ENCODE measurements at regions not wholly inside any gene's neighbourhood (a gene's known extent, or its start where the extent isn't known, plus 50 kb on each side); places are given as distances from the start of the nearest gene placed in this dataset.
"Not testable (repeated sequence)": the region's sequence is repeated elsewhere in the genome, so short reads cannot be mapped to it uniquely, and the experiment has no call there.

GRCh38 chr5:166625210-166625865 lies 1666.1 kb upstream of the WWC1 start:
- H3K9me3 Mint-ChIP-seq (ENCODE audit: low read depth) = peaks cover 6% of the 10 kb centered on the region
- DNase-seq (ENCODE audit: low spot score) = no peak
- H3K27ac Mint-ChIP-seq (ENCODE audit: unreplicated experiment) = no peak overlapping the region
- no peaks in the 10 kb centered on the region for H3K36me3 Mint-ChIP-seq (ENCODE audit: low read depth)
- TF ChIP-seq, protein P1, sequence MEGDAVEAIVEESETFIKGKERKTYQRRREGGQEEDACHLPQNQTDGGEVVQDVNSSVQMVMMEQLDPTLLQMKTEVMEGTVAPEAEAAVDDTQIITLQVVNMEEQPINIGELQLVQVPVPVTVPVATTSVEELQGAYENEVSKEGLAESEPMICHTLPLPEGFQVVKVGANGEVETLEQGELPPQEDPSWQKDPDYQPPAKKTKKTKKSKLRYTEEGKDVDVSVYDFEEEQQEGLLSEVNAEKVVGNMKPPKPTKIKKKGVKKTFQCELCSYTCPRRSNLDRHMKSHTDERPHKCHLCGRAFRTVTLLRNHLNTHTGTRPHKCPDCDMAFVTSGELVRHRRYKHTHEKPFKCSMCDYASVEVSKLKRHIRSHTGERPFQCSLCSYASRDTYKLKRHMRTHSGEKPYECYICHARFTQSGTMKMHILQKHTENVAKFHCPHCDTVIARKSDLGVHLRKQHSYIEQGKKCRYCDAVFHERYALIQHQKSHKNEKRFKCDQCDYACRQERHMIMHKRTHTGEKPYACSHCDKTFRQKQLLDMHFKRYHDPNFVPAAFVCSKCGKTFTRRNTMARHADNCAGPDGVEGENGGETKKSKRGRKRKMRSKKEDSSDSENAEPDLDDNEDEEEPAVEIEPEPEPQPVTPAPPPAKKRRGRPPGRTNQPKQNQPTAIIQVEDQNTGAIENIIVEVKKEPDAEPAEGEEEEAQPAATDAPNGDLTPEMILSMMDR (IDR thresholded peaks at IDR 0.05) = no peak
- H3K4me3 Mint-ChIP-seq (ENCODE audit: unreplicated experiment) = no peak overlapping the region
- no peaks in the 10 kb centered on the region for H3K27me3 Mint-ChIP-seq (ENCODE audit: low read depth)
- peaks cover 3% of the 10 kb centered on the region for H3K4me1 Mint-ChIP-seq (ENCODE audit: low read depth)

DNA sequence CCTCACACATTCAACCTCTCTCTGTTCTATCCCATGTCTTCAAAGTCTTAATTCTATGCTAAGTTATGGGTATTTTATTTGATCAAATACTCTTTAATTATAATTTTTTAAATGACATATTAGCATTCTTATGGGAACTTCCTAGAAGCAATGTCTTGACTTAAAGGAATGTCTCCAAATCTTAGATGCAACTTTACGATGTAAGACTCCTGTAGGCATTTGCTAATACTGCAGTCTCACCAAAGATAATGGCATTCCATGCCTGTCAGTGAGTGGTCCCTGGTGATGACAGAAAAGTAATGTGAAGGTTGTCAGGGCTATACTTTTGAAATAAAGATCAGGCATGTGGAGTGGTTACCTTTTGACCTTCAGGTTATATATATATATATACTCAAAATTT lies 1654.2 kb upstream of the WWC1 start:
- no peak for DNase-seq (ENCODE audit: low spot score)
- TF ChIP-seq, protein P1 (IDR thresholded peaks at IDR 0.05) = no peak
- Mint-ChIP-seq H3K4me3 (ENCODE audit: unreplicated experiment) (no peak overlapping the region), H3K27me3 (ENCODE audit: low read depth) (peaks cover 3% of the 10 kb centered on the region), H3K36me3 (ENCODE audit: low read depth) (no peaks in the 10 kb centered on the region), H3K9me3 (ENCODE audit: low read depth) (no peaks in the 10 kb centered on the region), H3K4me1 (ENCODE audit: low read depth) (no peaks in the 10 kb centered on the region), H3K27ac (ENCODE audit: unreplicated experiment) (no peak overlapping the region)

- H3K4me3 Mint-ChIP-seq (ENCODE audit: unreplicated experiment) = no peak overlapping the region
- TF ChIP-seq, protein P1 (IDR thresholded peaks at IDR 0.05) = no peak
- H3K27me3 Mint-ChIP-seq (ENCODE audit: low read depth) = peaks cover 3% of the 10 kb centered on the region
- no peak overlapping the region for H3K27ac Mint-ChIP-seq (ENCODE audit: unreplicated experiment)
- no peaks in the 10 kb centered on the region for H3K36me3 Mint-ChIP-seq (ENCODE audit: low read depth)
- no peak for DNase-seq (ENCODE audit: low spot score)
- H3K4me1 Mint-ChIP-seq (ENCODE audit: low read depth) = no peaks in the 10 kb centered on the region
- no peaks in the 10 kb centered on the region for H3K9me3 Mint-ChIP-seq (ENCODE audit: low read depth)
These were observed 1652.3 kb upstream of the WWC1 start for GRCh38 chr5:166639151-166639550.

DNA sequence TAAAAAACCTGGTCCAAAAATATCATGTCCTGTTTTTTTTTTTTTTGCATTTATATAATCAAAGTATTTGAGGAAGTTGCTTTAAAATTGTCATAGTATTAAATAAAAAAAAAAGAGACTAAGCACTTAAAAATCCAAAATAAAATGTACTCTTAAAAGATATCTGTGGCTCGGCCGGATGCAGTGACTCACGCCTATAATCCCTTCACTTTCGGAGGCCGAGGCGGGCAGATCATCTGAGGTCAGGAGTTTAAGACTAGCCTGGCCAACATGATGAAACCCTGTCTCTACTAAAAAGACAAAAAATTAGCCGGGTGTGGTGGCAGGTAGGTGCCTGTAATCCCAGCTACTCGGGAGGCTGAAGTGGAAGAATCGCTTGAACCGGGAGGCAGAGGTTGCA lies 1651.3 kb upstream of the WWC1 start:
- not testable (repeated sequence) for H3K36me3 Mint-ChIP-seq (ENCODE audit: low read depth); DNase-seq (ENCODE audit: low spot score); H3K4me3 Mint-ChIP-seq (ENCODE audit: unreplicated experiment); H3K27ac Mint-ChIP-seq (ENCODE audit: unreplicated experiment); H3K9me3 Mint-ChIP-seq (ENCODE audit: low read depth); H3K27me3 Mint-ChIP-seq (ENCODE audit: low read depth); H3K4me1 Mint-ChIP-seq (ENCODE audit: low read depth)

DNA sequence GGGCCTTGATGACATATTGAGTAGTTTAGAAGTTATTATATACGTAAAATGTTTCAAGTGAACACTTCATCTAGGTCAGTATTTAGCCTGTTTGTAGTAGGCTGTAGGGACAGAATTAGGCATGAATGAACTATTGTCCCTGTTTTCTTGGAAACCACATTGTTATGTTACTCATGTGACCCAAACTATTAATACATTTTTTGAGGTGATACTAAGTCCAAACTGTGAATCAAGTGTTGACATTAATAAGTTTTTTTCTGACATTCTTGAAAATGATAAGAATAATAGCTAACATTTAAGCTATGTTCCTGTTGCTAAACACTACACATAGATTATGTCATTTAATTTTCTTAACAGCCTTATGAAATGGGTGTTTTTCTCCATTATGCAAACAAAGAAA lies 1642.7 kb upstream of the WWC1 start:
- Mint-ChIP-seq H3K4me3 (ENCODE audit: unreplicated experiment) (no peak overlapping the region), H3K36me3 (ENCODE audit: low read depth) (no peaks in the 10 kb centered on the region), H3K9me3 (ENCODE audit: low read depth) (peaks cover 12% of the 10 kb centered on the region), H3K27ac (ENCODE audit: unreplicated experiment) (no peak overlapping the region), H3K4me1 (ENCODE audit: low read depth) (no peaks in the 10 kb centered on the region), H3K27me3 (ENCODE audit: low read depth) (peaks cover 3% of the 10 kb centered on the region)
- no peak for DNase-seq (ENCODE audit: low spot score)
- TF ChIP-seq, protein P1 (IDR thresholded peaks at IDR 0.05) = no peak

DNA sequence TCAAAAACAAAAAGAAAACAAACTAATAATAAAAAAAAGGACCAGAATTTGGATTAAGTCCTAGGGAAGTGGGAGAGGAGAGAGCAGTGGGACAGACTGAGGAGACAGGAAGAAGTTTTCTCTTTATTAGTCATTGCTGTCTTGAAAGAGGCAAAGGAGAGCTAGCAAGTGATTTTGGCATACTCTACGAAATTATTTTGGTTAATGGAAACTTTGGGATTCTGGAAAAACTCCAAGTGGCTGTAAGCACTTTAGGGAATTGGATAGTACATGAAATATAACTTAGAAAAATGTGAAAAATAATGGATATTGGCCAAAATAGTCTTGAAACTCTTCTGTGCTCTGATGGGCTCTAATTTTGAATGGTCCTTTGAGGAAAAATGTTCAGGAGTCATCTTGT lies 1641.8 kb upstream of the WWC1 start:
- H3K27ac Mint-ChIP-seq (ENCODE audit: unreplicated experiment) = no peak overlapping the region
- no peak for DNase-seq (ENCODE audit: low spot score)

More for the DNA sequence above, 1641.8 kb upstream of the WWC1 start:
- Mint-ChIP-seq H3K4me1 (ENCODE audit: low read depth) (no peaks in the 10 kb centered on the region), H3K36me3 (ENCODE audit: low read depth) (no peaks in the 10 kb centered on the region), H3K27me3 (ENCODE audit: low read depth) (no peaks in the 10 kb centered on the region), H3K9me3 (ENCODE audit: low read depth) (peaks cover 18% of the 10 kb centered on the region), H3K4me3 (ENCODE audit: unreplicated experiment) (no peak overlapping the region)
- TF ChIP-seq, protein P1 (IDR thresholded peaks at IDR 0.05) = no peak
